ENCODE measurements at regions not wholly inside any gene's neighbourhood (a gene's known extent, or its start where the extent isn't known, plus 50 kb on each side); places are given as distances from the start of the nearest gene placed in this dataset.

DNA sequence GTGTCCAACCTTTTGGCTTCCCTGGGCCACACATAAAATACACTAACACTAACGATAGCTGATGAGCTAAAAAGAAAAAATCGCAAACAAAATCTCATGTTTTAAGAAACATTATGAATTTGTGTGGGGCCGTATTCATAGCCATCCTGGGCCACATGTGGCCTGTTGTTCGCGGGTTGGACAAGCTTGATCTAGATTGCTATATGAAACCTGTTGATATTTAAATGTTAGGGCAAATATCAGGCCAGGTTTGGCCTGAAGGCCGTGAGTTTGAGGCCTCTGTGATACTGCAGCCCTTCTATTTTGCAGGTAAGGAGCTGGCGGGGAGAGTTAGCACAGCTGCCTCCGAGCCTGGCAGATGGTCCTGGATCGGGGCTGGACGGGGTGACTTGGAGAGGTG lies 99.0 kb downstream of the CEBPB start:
- TF ChIP-seq, protein P1, sequence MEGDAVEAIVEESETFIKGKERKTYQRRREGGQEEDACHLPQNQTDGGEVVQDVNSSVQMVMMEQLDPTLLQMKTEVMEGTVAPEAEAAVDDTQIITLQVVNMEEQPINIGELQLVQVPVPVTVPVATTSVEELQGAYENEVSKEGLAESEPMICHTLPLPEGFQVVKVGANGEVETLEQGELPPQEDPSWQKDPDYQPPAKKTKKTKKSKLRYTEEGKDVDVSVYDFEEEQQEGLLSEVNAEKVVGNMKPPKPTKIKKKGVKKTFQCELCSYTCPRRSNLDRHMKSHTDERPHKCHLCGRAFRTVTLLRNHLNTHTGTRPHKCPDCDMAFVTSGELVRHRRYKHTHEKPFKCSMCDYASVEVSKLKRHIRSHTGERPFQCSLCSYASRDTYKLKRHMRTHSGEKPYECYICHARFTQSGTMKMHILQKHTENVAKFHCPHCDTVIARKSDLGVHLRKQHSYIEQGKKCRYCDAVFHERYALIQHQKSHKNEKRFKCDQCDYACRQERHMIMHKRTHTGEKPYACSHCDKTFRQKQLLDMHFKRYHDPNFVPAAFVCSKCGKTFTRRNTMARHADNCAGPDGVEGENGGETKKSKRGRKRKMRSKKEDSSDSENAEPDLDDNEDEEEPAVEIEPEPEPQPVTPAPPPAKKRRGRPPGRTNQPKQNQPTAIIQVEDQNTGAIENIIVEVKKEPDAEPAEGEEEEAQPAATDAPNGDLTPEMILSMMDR (IDR thresholded peaks at IDR 0.05; ENCODE audit: insufficient read depth, low read length, poor library complexity, severe bottlenecking): no peak
- no peak for DNase-seq (ENCODE audit: extremely low read depth, insufficient read length)
- no peak overlapping the region for H3K4me3 ChIP-seq (replicated peaks; ENCODE audit: low read depth, low read length)
- H3K36me3 ChIP-seq (ENCODE audit: control insufficient read depth, insufficient read depth, low read length): no peaks in the 10 kb centered on the region
- H3K27me3 ChIP-seq (replicated peaks; ENCODE audit: control insufficient read depth, insufficient read depth, low read length): no peaks in the 10 kb centered on the region; the same call in 1 of the 2 replicates

DNA sequence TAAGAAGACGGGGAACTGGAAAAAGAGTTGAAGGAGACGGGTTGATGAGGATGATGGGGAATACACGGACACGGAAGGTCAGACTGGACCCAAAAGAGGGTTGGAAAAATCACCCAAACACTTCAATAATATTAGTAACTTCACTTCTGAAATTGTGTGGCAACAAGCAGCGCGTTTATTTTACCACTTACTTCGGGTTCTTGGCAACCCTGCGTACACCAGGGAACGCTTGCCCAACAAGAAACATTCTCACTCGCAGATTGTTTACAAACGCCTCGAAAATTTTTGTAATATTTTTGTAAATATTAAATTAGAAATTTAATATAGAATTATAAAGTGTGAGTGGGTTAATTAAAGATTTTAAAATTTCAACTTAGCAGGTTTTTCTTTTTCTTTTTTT lies 99.5 kb downstream of the CEBPB start:
- Histone ChIP-seq H3K27me3 (replicated peaks; ENCODE audit: control insufficient read depth, insufficient read depth, low read length) (no peaks in the 10 kb centered on the region; the same call in 1 of the 2 replicates), H3K36me3 (ENCODE audit: control insufficient read depth, insufficient read depth, low read length) (no peaks in the 10 kb centered on the region), H3K4me3 (replicated peaks; ENCODE audit: low read depth, low read length) (no peak overlapping the region)
- no peak for DNase-seq (ENCODE audit: extremely low read depth, insufficient read length)
- TF ChIP-seq, protein P1 (IDR thresholded peaks at IDR 0.05; ENCODE audit: insufficient read depth, low read length, poor library complexity, severe bottlenecking): no peak

DNA sequence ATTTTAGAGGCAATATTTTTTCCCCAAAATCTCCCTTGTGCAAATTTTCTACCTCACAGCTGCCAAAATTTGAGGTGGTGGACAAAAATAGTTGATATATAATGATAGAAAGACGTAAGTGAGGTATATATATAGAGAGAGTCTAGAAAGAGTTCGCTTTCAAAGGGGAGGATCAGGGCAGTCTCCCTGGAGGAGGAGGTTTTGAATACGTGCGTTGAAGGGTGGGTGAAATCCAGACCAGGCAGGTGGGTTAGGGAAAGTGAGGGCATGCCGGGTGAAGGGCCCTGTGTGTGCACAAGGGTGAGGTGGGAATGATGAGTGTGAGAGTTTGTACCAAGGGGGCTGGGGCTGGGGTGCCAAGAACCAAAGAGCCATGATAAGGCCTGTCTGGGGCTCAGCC lies 100.2 kb downstream of the CEBPB start:
- TF ChIP-seq, protein P1 (IDR thresholded peaks at IDR 0.05; ENCODE audit: insufficient read depth, low read length, poor library complexity, severe bottlenecking): no peak
- Histone ChIP-seq H3K36me3 (ENCODE audit: control insufficient read depth, insufficient read depth, low read length) (no peaks in the 10 kb centered on the region), H3K4me3 (replicated peaks; ENCODE audit: low read depth, low read length) (no peak overlapping the region), H3K27me3 (replicated peaks; ENCODE audit: control insufficient read depth, insufficient read depth, low read length) (no peaks in the 10 kb centered on the region; the same call in 1 of the 2 replicates)
- DNase-seq (ENCODE audit: extremely low read depth, insufficient read length): no peak

DNA sequence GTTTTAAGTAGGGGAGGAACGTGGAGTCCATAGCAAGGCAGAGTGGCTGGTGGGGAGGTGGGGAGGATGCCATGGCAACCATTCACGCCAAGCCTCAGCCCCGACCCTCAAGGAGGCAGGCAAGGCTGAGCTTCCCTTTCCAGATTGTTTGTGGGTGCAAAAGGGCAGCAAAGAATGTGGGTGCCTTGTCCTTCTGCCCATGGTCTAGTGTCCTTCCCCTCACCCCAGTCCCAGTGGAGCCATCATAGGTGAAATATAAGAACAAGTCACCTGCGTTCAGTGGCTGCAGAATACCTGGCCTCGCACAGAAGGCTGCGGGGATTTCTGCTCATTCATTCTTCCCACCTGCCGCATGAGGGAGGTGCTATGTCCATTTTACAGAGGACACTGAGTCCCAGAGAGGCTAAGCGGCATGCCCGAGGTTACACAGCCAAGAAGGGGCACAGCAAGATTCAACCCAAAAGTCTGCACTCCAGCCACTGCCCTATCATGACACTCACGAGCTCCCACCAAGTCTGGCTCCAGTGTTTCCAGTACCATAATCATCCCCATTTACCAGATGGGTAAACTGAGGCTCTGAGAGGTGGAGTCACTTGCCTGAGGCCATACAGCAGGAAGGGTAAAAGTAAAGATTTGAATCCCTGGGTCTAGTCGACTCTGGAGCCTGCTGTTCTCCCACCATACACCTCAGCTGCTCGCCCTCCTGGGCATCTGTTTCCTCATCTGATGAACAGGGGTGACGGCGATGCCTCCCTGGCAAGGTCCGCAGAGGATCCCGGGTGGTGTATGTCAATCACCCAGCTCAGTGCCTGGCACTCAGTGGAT lies 100.8 kb downstream of the CEBPB start:
- Histone ChIP-seq H3K4me3 (replicated peaks; ENCODE audit: low read depth, low read length) (no peak overlapping the region), H3K27me3 (replicated peaks; ENCODE audit: control insufficient read depth, insufficient read depth, low read length) (no peaks in the 10 kb centered on the region; the same call in 1 of the 2 replicates), H3K36me3 (ENCODE audit: control insufficient read depth, insufficient read depth, low read length) (no peaks in the 10 kb centered on the region)
- TF ChIP-seq, protein P1 (IDR thresholded peaks at IDR 0.05; ENCODE audit: insufficient read depth, low read length, poor library complexity, severe bottlenecking): no peak
- DNase-seq (ENCODE audit: extremely low read depth, insufficient read length): no peak

DNA sequence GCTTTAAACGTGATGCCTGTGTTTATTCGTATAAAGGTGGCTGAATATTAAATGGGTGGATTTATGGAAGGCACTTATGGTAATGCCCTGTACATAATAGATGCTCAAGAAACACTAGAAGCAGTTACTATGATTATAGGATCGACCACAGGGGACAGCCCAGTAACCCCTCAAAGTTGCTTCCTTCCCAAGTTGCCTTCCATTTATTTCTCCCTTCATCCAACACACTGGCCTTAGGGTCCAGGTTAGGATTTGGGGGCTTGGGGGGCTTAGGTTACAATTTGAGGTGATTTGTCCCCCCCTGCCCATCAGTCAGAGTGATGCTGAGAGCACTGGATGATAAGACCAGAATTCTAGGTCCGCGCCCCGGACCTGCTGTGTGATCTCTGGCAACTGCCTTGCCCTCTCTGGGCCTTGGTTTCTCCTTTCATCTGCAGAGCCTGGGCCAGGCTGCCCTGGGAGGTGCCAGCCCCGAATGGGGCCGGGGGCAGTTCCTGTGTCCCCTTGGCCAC lies 101.5 kb downstream of the CEBPB start:
- Histone ChIP-seq H3K36me3 (ENCODE audit: control insufficient read depth, insufficient read depth, low read length) (no peaks in the 10 kb centered on the region), H3K27me3 (replicated peaks; ENCODE audit: control insufficient read depth, insufficient read depth, low read length) (no peaks in the 10 kb centered on the region; the same call in 1 of the 2 replicates), H3K4me3 (replicated peaks; ENCODE audit: low read depth, low read length) (no peak overlapping the region)
- TF ChIP-seq, protein P1 (IDR thresholded peaks at IDR 0.05; ENCODE audit: insufficient read depth, low read length, poor library complexity, severe bottlenecking): no peak
- DNase-seq (ENCODE audit: extremely low read depth, insufficient read length): no peak
